Panc1 (cell line): ENCODE measurements at regions not wholly inside any gene's neighbourhood (a gene's known extent, or its start where the extent isn't known, plus 50 kb on each side); places are given as distances from the start of the nearest gene placed in this dataset.

Experiments
- ATAC-seq: fragments of 200-7000 bp; cut with Tn5 transposase; 2 replicates; pipeline ENCODE4 v1.9.1; 2020; ENCODE audit warnings: mild to moderate bottlenecking, moderate library complexity
- BruUV-seq: library from RNA; stranded (reverse); fragments of 400-500 nt; replicated peaks from 2 replicates; lab custom pipeline; 2021; lab: Mats Ljungman, UMichigan
- CTCF ChIA-PET: fragments of 300-600 bp; sonication (Branson Sonifier 250); formaldehyde crosslinking; loops from one replicate; lab custom pipeline; 2022; ENCODE audit warnings: antibody characterized with exemption; lab: Charles Lee
- POLR2A ChIA-PET: fragments of 300-600 bp; sonication (Branson Sonifier 250); formaldehyde crosslinking; loops from one replicate; lab custom pipeline; 2022; ENCODE audit warnings: antibody characterized with exemption; lab: Charles Lee
- DNase-seq: peaks from one replicate; pipeline ENCODE4 v3.0.0-alpha.2; 2010; ENCODE audit warnings: low read depth, low spot score
- H3K27ac ChIP-seq: 2 replicates; pipeline ENCODE4 v1.5.1; 2011; ENCODE audit warnings: mild to moderate bottlenecking, low read length, inconsistent platforms
- H3K27me3 ChIP-seq: fragments of 200-500 bp; sonication (Bioruptor generic); 2 replicates; pipeline ENCODE4 v1.6.0; 2014; ENCODE audit warnings: low read length, inconsistent platforms; ENCODE audit not compliant: control insufficient read depth, insufficient read depth
- H3K36me3 ChIP-seq: fragments of 200-500 bp; sonication (Bioruptor generic); 2 replicates; pipeline ENCODE4 v1.5.1; 2014; ENCODE audit warnings: inconsistent platforms, mild to moderate bottlenecking, low read length, moderate library complexity; ENCODE audit not compliant: control insufficient read depth, insufficient read depth
- H3K4me1 ChIP-seq: 2 replicates; pipeline ENCODE4 v1.5.1; 2011; ENCODE audit warnings: inconsistent platforms, mild to moderate bottlenecking, low read length, moderate library complexity; ENCODE audit not compliant: control insufficient read depth, insufficient read depth
- H3K4me3 ChIP-seq, 2 experiments: 2 replicates each; pipeline ENCODE4 v1.5.1; 2011 to 2012; ENCODE audit warnings: low read depth in 2 of 2, low read length in 2 of 2, mild to moderate bottlenecking in 2 of 2, inconsistent platforms in 1 of 2, moderate library complexity in 1 of 2
- H3K9me3 ChIP-seq: fragments of 200-500 bp; sonication (Bioruptor generic); 2 replicates; pipeline ENCODE4 v1.5.1; 2014; ENCODE audit warnings: low read depth, mild to moderate bottlenecking, inconsistent platforms, low read length, moderate library complexity; ENCODE audit not compliant: control insufficient read depth, insufficient read depth
- CTCF ChIP-seq: fragments of 450-650 bp; IDR thresholded peaks from 2 replicates; pipeline ENCODE4 v1.5.1; 2017; ENCODE audit warnings: mild to moderate bottlenecking
- POLR2AphosphoS5 ChIP-seq: IDR thresholded peaks from 2 replicates; pipeline ENCODE4 v1.6.1; 2012; ENCODE audit warnings: mild to moderate bottlenecking, low read depth, low read length, moderate library complexity
- REST ChIP-seq, 2 experiments: IDR thresholded peaks; 2 replicates each; pipeline ENCODE4 v1.6.1; 2011 to 2012; ENCODE audit warnings: low read depth in 2 of 2, control low read depth in 1 of 2, low read length in 1 of 2, mild to moderate bottlenecking in 1 of 2, moderate library complexity in 1 of 2; ENCODE audit not compliant: insufficient read depth in 1 of 2
- SIN3A ChIP-seq: IDR thresholded peaks from 2 replicates; pipeline ENCODE4 v1.6.1; 2012; ENCODE audit warnings: low read depth, mild to moderate bottlenecking, low read length, moderate library complexity, borderline replicate concordance; ENCODE audit not compliant: insufficient read depth
- TCF7L2 ChIP-seq: IDR thresholded peaks from 2 replicates; pipeline ENCODE4 v1.6.1; 2011; ENCODE audit warnings: mild to moderate bottlenecking, low read depth, low read length, inconsistent platforms
- in situ Hi-C: cut with HindIII; loops from 2 replicates; pipeline ENCODE4 v1.10.0; 2016; ENCODE audit warnings: low sequenced_read_pairs, low pct_unique_long_range_greater_than_20kb
- intact Hi-C: fragments of 100-400 bp; cut with micrococcal nuclease; formaldehyde crosslinking; loops from one replicate; pipeline ENCODE4 v1.10.0; 2022; ENCODE audit not compliant: unreplicated experiment

GRCh38 chr2:38464971-38465788 lies 88.1 kb upstream of the ATL2 start:
- TF ChIP-seq SIN3A (no peak), REST (IDR thresholded peaks at IDR 0.05; ENCODE audit: insufficient read depth in 1 of 2, low read depth in 2 of 2, low read length in 1 of 2) (no peak)
- no peaks in the 10 kb centered on the region for H3K36me3 ChIP-seq
- BruUV-seq = no TSS peak
- no peak overlapping the region for H3K27ac ChIP-seq
- H3K4me1 ChIP-seq = no peaks in the 10 kb centered on the region
- H3K4me3 ChIP-seq = no peak overlapping the region
- ATAC-seq (0 out of 2 replicates have a peak, but pooled peaks have one; percentile 8), DNase-seq (no peak)
- intact Hi-C loops (loop anchor here (5.0 kb wide), 2 partner anchors 88 to 148 kb away; partner anchors contain the start of gene ATL2), in situ Hi-C loops (no loop called here)
- no peaks in the 10 kb centered on the region for H3K9me3 ChIP-seq
- CTCF ChIA-PET = interaction anchor here (0.6 to 1.8 kb wide), 13 partner anchors 42 to 262 kb away, joined by 3 to 14 read pairs (median 6); no protein-coding TSS in a partner anchor
- POLR2A ChIA-PET = interaction anchor here (0.5 kb wide), 1 partner anchor 144 kb away, joined by 6 read pairs; no protein-coding TSS in a partner anchor
- no peaks in the 10 kb centered on the region for H3K27me3 ChIP-seq

GRCh38 chr2:38463752-38464151 lies 86.7 kb upstream of the ATL2 start:
- DNase-seq (no peak), ATAC-seq (no peak)
- Histone ChIP-seq H3K36me3 (no peaks in the 10 kb centered on the region), H3K27me3 (no peaks in the 10 kb centered on the region), H3K4me1 (no peaks in the 10 kb centered on the region), H3K4me3 (no peak overlapping the region), H3K27ac (no peak overlapping the region), H3K9me3 (no peaks in the 10 kb centered on the region)
- in situ Hi-C loops (no loop called here), intact Hi-C loops (no loop called here)
- BruUV-seq = no TSS peak
- TF ChIP-seq CTCF (no peak), TCF7L2 (no peak), REST (IDR thresholded peaks at IDR 0.05; ENCODE audit: insufficient read depth in 1 of 2, low read depth in 2 of 2, low read length in 1 of 2) (no peak), SIN3A (no peak), POLR2AphosphoS5 (no peak)
- ChIA-PET CTCF (no interaction called here), POLR2A (no interaction called here)
